ENCODE measurements at regions not wholly inside any gene's neighbourhood (a gene's known extent, or its start where the extent isn't known, plus 50 kb on each side); places are given as distances from the start of the nearest gene placed in this dataset.

- BruUV-seq (replicated peaks) = no TSS peak
- TF ChIP-seq EZH2 (IDR thresholded peaks at IDR 0.05; ENCODE audit: borderline replicate concordance, low read depth, low read length, poor library complexity, severe bottlenecking) (no peak), CTCF (conservative IDR thresholded peaks at IDR 0.05; ENCODE audit: low read depth, low read length) (peak; percentile 42)
- Histone ChIP-seq H3K27ac (ENCODE audit: low read depth, low read length, poor library complexity, severe bottlenecking) (no peak overlapping the region), H3K4me3 (ENCODE audit: low read depth, low read length, poor library complexity, severe bottlenecking) (no peak overlapping the region), H3K9me3 (ENCODE audit: low read depth, low read length, poor library complexity, severe bottlenecking) (no peaks in the 10 kb centered on the region), H3K36me3 (ENCODE audit: insufficient read depth, low read length, poor library complexity, severe bottlenecking) (no peaks in the 10 kb centered on the region), H3K27me3 (replicated peaks; ENCODE audit: insufficient read depth, low read depth, low read length, poor library complexity) (no peaks in the 10 kb centered on the region), H3K4me1 (ENCODE audit: insufficient read depth, low read length, poor library complexity, severe bottlenecking) (no peaks in the 10 kb centered on the region)
- no peak for DNase-seq (ENCODE audit: low spot score)
- POLR2A ChIA-PET (ENCODE audit: low non-redundant PET) = interaction anchor here (0.7 kb wide), 1 partner anchor 19 kb away, joined by 3 read pairs; no protein-coding TSS in a partner anchor
- intact Hi-C loops (cut with micrococcal nuclease; ENCODE audit: unreplicated experiment) = no loop called here
- CTCF ChIA-PET = no interaction called here
Observed at GRCh38 chr22:22702237-22703202, 58.1 kb downstream of the GGTLC2 start.

- H3K9me3 ChIP-seq (ENCODE audit: low read depth, low read length, poor library complexity, severe bottlenecking) = no peaks in the 10 kb centered on the region
- no peak for DNase-seq (ENCODE audit: low spot score)
- no peaks in the 10 kb centered on the region for H3K4me1 ChIP-seq (ENCODE audit: insufficient read depth, low read length, poor library complexity, severe bottlenecking)
Observed at GRCh38 chr22:22703203-22703570, 58.8 kb downstream of the GGTLC2 start.

GRCh38 chr22:22703715-22704114 lies 59.3 kb downstream of the GGTLC2 start:
- H3K4me3 ChIP-seq (ENCODE audit: low read depth, low read length, poor library complexity, severe bottlenecking) = no peak overlapping the region
- TF ChIP-seq EZH2 (IDR thresholded peaks at IDR 0.05; ENCODE audit: borderline replicate concordance, low read depth, low read length, poor library complexity, severe bottlenecking) (no peak), CTCF (conservative IDR thresholded peaks at IDR 0.05; ENCODE audit: low read depth, low read length) (no peak)
- intact Hi-C loops (cut with micrococcal nuclease; ENCODE audit: unreplicated experiment) = no loop called here
- H3K27ac ChIP-seq (ENCODE audit: low read depth, low read length, poor library complexity, severe bottlenecking) = no peak overlapping the region
- DNase-seq (ENCODE audit: low spot score) = no peak
- no peaks in the 10 kb centered on the region for H3K4me1 ChIP-seq (ENCODE audit: insufficient read depth, low read length, poor library complexity, severe bottlenecking)
- no peaks in the 10 kb centered on the region for H3K9me3 ChIP-seq (ENCODE audit: low read depth, low read length, poor library complexity, severe bottlenecking)
- no peaks in the 10 kb centered on the region for H3K36me3 ChIP-seq (ENCODE audit: insufficient read depth, low read length, poor library complexity, severe bottlenecking)
- ChIA-PET CTCF (no interaction called here), POLR2A (ENCODE audit: low non-redundant PET) (no interaction called here)
- no TSS peak for BruUV-seq (replicated peaks)
- H3K27me3 ChIP-seq (replicated peaks; ENCODE audit: insufficient read depth, low read depth, low read length, poor library complexity) = no peaks in the 10 kb centered on the region

More at GRCh38 chr22:22703203-22703570, 58.8 kb downstream of the GGTLC2 start:
- no peak overlapping the region for H3K4me3 ChIP-seq (ENCODE audit: low read depth, low read length, poor library complexity, severe bottlenecking)
- POLR2A ChIA-PET (ENCODE audit: low non-redundant PET) = interaction anchor here (0.7 kb wide), 1 partner anchor 18 kb away, joined by 3 read pairs; no protein-coding TSS in a partner anchor
- CTCF ChIA-PET = no interaction called here
- H3K36me3 ChIP-seq (ENCODE audit: insufficient read depth, low read length, poor library complexity, severe bottlenecking) = no peaks in the 10 kb centered on the region
- TF ChIP-seq CTCF (conservative IDR thresholded peaks at IDR 0.05; ENCODE audit: low read depth, low read length) (no peak), EZH2 (IDR thresholded peaks at IDR 0.05; ENCODE audit: borderline replicate concordance, low read depth, low read length, poor library complexity, severe bottlenecking) (no peak)
- H3K27me3 ChIP-seq (replicated peaks; ENCODE audit: insufficient read depth, low read depth, low read length, poor library complexity) = no peaks in the 10 kb centered on the region
- no TSS peak for BruUV-seq (replicated peaks)
- intact Hi-C loops (cut with micrococcal nuclease; ENCODE audit: unreplicated experiment) = no loop called here
- no peak overlapping the region for H3K27ac ChIP-seq (ENCODE audit: low read depth, low read length, poor library complexity, severe bottlenecking)

Data from A673 (cell line).